ENCODE measurements at regions not wholly inside any gene's neighbourhood (a gene's known extent, or its start where the extent isn't known, plus 50 kb on each side); places are given as distances from the start of the nearest gene placed in this dataset.
A peak's percentile ranks its signal among the peaks of the same experiment; 100 is the strongest.

DNA sequence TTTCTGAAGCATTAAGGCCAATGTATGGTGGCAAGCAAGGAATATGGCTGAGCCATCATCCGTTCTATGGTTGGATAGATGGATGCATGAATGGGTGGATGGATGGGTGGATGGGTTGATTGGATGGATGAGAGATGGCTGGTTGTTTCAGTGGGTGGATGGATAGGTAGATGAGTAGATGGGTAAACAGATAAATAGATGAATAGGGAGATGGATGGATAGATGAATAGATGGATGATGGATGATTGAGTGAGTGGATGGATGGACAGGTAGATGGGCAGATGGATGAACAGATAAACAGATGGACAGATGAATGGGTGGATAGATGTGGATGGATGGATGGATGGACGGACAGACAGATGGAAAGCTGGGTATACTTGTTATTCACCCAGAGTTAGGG, 92.6 kb upstream of the ZNF618 start:
- H2BK15ac ChIP-seq (ENCODE audit: low read depth, poor library complexity, severe bottlenecking) = no peak overlapping the region
- WGBS = 76% methylated on average over 2 of the region's 2 CpGs
- H3K4ac ChIP-seq (ENCODE audit: low read depth in 1 of 2, low read length in 2 of 2) = no peak overlapping the region
- H3K18ac ChIP-seq (ENCODE audit: low read depth in 1 of 2, low read length in 2 of 2) = no peak overlapping the region
- no peak overlapping the region for H3K4me2 ChIP-seq (ENCODE audit: low read length, poor library complexity, severe bottlenecking)
- H3K9ac ChIP-seq (ENCODE audit: low read length) = no peak overlapping the region
- H2AFZ ChIP-seq (ENCODE audit: low read depth, low read length) = no peak overlapping the region
- H3K23ac ChIP-seq (ENCODE audit: low read length in 2 of 2) = no peak overlapping the region
- no peak overlapping the region for H4K8ac ChIP-seq (ENCODE audit: low read length)
- H3K79me1 ChIP-seq (replicated peaks; ENCODE audit: low read length, poor library complexity, severe bottlenecking) = no peaks in the 10 kb centered on the region
- no peak for DNase-seq
- no peak overlapping the region for H3K27ac ChIP-seq (ENCODE audit: low read length, poor library complexity, severe bottlenecking)
- no peaks in the 10 kb centered on the region for H3K36me3 ChIP-seq (ENCODE audit: control insufficient read depth in 1 of 2, insufficient read depth in 2 of 2, low read depth in 1 of 2, low read length in 2 of 2)
- H2AK5ac ChIP-seq (ENCODE audit: low read length, severe bottlenecking) = no peak overlapping the region
- H2BK120ac ChIP-seq (ENCODE audit: low read depth, low read length) = no peak overlapping the region
- H3K9me3 ChIP-seq (ENCODE audit: control insufficient read depth, low read length) = peaks cover 2% of the 10 kb centered on the region
- no peak overlapping the region for H4K91ac ChIP-seq (ENCODE audit: low read length)
- no peak overlapping the region for H3K14ac ChIP-seq (ENCODE audit: low read length in 2 of 2)
- no peak overlapping the region for H2BK12ac ChIP-seq (ENCODE audit: low read length in 2 of 2)
- H3K4me3 ChIP-seq (ENCODE audit: insufficient read depth in 1 of 2, low read depth in 1 of 2, low read length in 2 of 2) = no peak overlapping the region
- H3K4me1 ChIP-seq (ENCODE audit: control insufficient read depth, insufficient read depth, low read depth, low read length) = peaks cover 1% of the 10 kb centered on the region
- no peak overlapping the region for H2BK5ac ChIP-seq (ENCODE audit: low read depth, low read length, poor library complexity, severe bottlenecking)
- peaks cover 71 to 91% of the 10 kb centered on the region in 2 experiments for H3K27me3 ChIP-seq (ENCODE audit: control insufficient read depth in 1 of 2, insufficient read depth in 1 of 2, low read length in 2 of 2)

DNA sequence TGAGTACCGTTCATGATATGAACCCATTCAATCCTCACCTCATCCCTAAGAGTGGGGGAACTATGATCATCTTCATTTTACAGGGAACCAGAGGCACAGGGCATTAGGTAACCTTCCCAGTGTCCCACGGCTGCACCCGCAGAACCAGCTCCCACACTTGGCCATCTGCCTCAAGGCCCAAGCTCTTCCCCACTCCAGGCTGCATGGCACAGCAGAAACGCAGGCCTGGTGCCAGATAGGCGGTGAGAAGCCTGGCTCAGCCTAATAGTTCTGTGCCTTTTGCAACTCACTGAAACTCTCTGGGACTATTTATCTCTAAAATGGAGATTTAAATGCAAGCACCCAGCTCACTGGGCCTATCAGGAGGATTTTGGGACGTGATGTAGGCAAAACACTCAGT, 90.8 kb upstream of the ZNF618 start:
- Histone ChIP-seq H2BK12ac (ENCODE audit: low read length in 2 of 2) (no peak overlapping the region), H4K8ac (ENCODE audit: low read length) (no peak overlapping the region), H2AFZ (ENCODE audit: low read depth, low read length) (no peak overlapping the region), H3K4me3 (ENCODE audit: insufficient read depth in 1 of 2, low read depth in 1 of 2, low read length in 2 of 2) (no peak overlapping the region), H3K27ac (ENCODE audit: low read length, poor library complexity, severe bottlenecking) (no peak overlapping the region), H3K18ac (ENCODE audit: low read depth in 1 of 2, low read length in 2 of 2) (no peak overlapping the region), H4K91ac (ENCODE audit: low read length) (no peak overlapping the region), H2BK5ac (ENCODE audit: low read depth, low read length, poor library complexity, severe bottlenecking) (no peak overlapping the region), H3K4ac (ENCODE audit: low read depth in 1 of 2, low read length in 2 of 2) (no peak overlapping the region), H3K14ac (ENCODE audit: low read length in 2 of 2) (no peak overlapping the region), H3K79me1 (replicated peaks; ENCODE audit: low read length, poor library complexity, severe bottlenecking) (no peaks in the 10 kb centered on the region), H2BK120ac (ENCODE audit: low read depth, low read length) (no peak overlapping the region), H3K36me3 (ENCODE audit: control insufficient read depth in 1 of 2, insufficient read depth in 2 of 2, low read depth in 1 of 2, low read length in 2 of 2) (no peaks in the 10 kb centered on the region), H2BK15ac (ENCODE audit: low read depth, poor library complexity, severe bottlenecking) (no peak overlapping the region), H3K4me2 (ENCODE audit: low read length, poor library complexity, severe bottlenecking) (no peak overlapping the region), H3K27me3 (ENCODE audit: control insufficient read depth in 1 of 2, insufficient read depth in 1 of 2, low read length in 2 of 2) (peaks cover 74 to 95% of the 10 kb centered on the region in 2 experiments), H2AK5ac (ENCODE audit: low read length, severe bottlenecking) (no peak overlapping the region), H3K4me1 (ENCODE audit: control insufficient read depth, insufficient read depth, low read depth, low read length) (peaks cover 1% of the 10 kb centered on the region), H3K23ac (ENCODE audit: low read length in 2 of 2) (no peak overlapping the region), H3K9me3 (ENCODE audit: control insufficient read depth, low read length) (no peaks in the 10 kb centered on the region), H3K9ac (ENCODE audit: low read length) (no peak overlapping the region)
- DNase-seq = no peak
- 82% methylated on average over 6 of the region's 6 CpGs for WGBS

DNA sequence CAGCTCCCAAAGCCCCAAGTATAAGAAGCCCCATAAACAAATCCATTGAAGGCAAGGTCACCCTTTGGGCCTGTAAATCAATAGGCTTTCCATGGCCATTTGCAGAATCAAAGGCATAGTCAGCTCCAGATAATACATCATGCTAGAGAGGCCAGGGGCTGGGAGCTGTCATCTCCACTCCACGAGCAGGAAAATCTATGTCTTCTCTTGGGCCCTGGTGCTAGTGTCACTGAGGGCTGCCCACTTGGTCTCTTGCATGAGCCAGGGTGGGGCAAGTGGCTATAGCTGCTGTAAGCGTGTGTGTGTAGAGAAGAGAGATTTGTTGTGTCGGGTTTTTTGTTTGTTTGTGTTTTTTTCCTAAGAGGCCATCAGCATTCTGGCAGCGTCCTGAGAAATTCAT, 90.0 kb upstream of the ZNF618 start:
- no peak overlapping the region for H2BK12ac ChIP-seq (ENCODE audit: low read length in 2 of 2)
- peak overlapping the region in 1 of 2 experiments; percentile 7 for H3K4ac ChIP-seq (ENCODE audit: low read depth in 1 of 2, low read length in 2 of 2)
- H3K23ac ChIP-seq (ENCODE audit: low read length in 2 of 2) = no peak overlapping the region
- peaks cover 4% of the 10 kb centered on the region for H3K9me3 ChIP-seq (ENCODE audit: control insufficient read depth, low read length)
- peaks cover 1% of the 10 kb centered on the region for H3K4me1 ChIP-seq (ENCODE audit: control insufficient read depth, insufficient read depth, low read depth, low read length)
- no peak overlapping the region for H4K91ac ChIP-seq (ENCODE audit: low read length)
- H3K4me2 ChIP-seq (ENCODE audit: low read length, poor library complexity, severe bottlenecking) = no peak overlapping the region
- H2AK5ac ChIP-seq (ENCODE audit: low read length, severe bottlenecking) = no peak overlapping the region
- H4K8ac ChIP-seq (ENCODE audit: low read length) = no peak overlapping the region
- no peak for DNase-seq
- no peak overlapping the region for H3K4me3 ChIP-seq (ENCODE audit: insufficient read depth in 1 of 2, low read depth in 1 of 2, low read length in 2 of 2)
- H3K9ac ChIP-seq (ENCODE audit: low read length) = no peak overlapping the region
- peaks cover 74 to 95% of the 10 kb centered on the region in 2 experiments for H3K27me3 ChIP-seq (ENCODE audit: control insufficient read depth in 1 of 2, insufficient read depth in 1 of 2, low read length in 2 of 2)
- no peak overlapping the region for H2BK5ac ChIP-seq (ENCODE audit: low read depth, low read length, poor library complexity, severe bottlenecking)
- H3K18ac ChIP-seq (ENCODE audit: low read depth in 1 of 2, low read length in 2 of 2) = no peak overlapping the region
- WGBS = 60% methylated on average over 2 of the region's 4 CpGs
- no peaks in the 10 kb centered on the region for H3K79me1 ChIP-seq (replicated peaks; ENCODE audit: low read length, poor library complexity, severe bottlenecking)
- no peak overlapping the region for H2BK120ac ChIP-seq (ENCODE audit: low read depth, low read length)
- no peak overlapping the region for H2BK15ac ChIP-seq (ENCODE audit: low read depth, poor library complexity, severe bottlenecking)
- H3K14ac ChIP-seq (ENCODE audit: low read length in 2 of 2) = no peak overlapping the region
- H3K36me3 ChIP-seq (ENCODE audit: control insufficient read depth in 1 of 2, insufficient read depth in 2 of 2, low read depth in 1 of 2, low read length in 2 of 2) = no peaks in the 10 kb centered on the region
- no peak overlapping the region for H3K27ac ChIP-seq (ENCODE audit: low read length, poor library complexity, severe bottlenecking)
- H2AFZ ChIP-seq (ENCODE audit: low read depth, low read length) = no peak overlapping the region

DNA sequence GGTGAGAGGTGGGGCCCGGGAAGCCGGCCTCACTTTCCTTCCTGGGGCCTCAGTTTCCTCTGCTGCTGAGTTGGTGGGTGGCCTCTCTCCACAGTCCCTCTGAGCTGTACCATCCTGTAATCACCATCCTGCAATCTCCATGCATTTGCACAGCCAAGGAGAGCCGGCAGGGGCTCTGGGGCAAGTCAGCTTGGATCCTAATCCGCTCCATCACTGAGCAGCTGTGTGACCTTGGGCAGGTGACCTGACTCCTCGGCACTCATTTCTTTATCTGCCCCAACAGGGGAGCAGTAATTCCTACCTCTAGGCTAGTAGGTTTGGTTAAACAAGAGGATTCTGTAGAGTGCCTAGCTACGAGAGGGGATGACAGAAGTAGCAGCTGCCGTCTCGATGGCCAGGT, 88.2 kb upstream of the ZNF618 start:
- Histone ChIP-seq H3K23ac (ENCODE audit: low read length in 2 of 2) (no peak overlapping the region), H3K27ac (ENCODE audit: low read length, poor library complexity, severe bottlenecking) (no peak overlapping the region), H2BK12ac (ENCODE audit: low read length in 2 of 2) (no peak overlapping the region), H2AK5ac (ENCODE audit: low read length, severe bottlenecking) (no peak overlapping the region), H3K14ac (ENCODE audit: low read length in 2 of 2) (no peak overlapping the region), H3K79me1 (replicated peaks; ENCODE audit: low read length, poor library complexity, severe bottlenecking) (no peaks in the 10 kb centered on the region), H3K4ac (ENCODE audit: low read depth in 1 of 2, low read length in 2 of 2) (no peak overlapping the region), H3K27me3 (ENCODE audit: control insufficient read depth in 1 of 2, insufficient read depth in 1 of 2, low read length in 2 of 2) (peaks cover 66 to 97% of the 10 kb centered on the region in 2 experiments), H3K9ac (ENCODE audit: low read length) (no peak overlapping the region), H3K4me3 (ENCODE audit: insufficient read depth in 1 of 2, low read depth in 1 of 2, low read length in 2 of 2) (no peak overlapping the region), H3K4me1 (ENCODE audit: control insufficient read depth, insufficient read depth, low read depth, low read length) (no peaks in the 10 kb centered on the region), H2AFZ (ENCODE audit: low read depth, low read length) (no peak overlapping the region), H3K9me3 (ENCODE audit: control insufficient read depth, low read length) (peaks cover 8% of the 10 kb centered on the region), H4K91ac (ENCODE audit: low read length) (no peak overlapping the region), H3K4me2 (ENCODE audit: low read length, poor library complexity, severe bottlenecking) (no peak overlapping the region), H2BK5ac (ENCODE audit: low read depth, low read length, poor library complexity, severe bottlenecking) (no peak overlapping the region), H3K36me3 (ENCODE audit: control insufficient read depth in 1 of 2, insufficient read depth in 2 of 2, low read depth in 1 of 2, low read length in 2 of 2) (no peaks in the 10 kb centered on the region), H2BK15ac (ENCODE audit: low read depth, poor library complexity, severe bottlenecking) (no peak overlapping the region), H3K18ac (ENCODE audit: low read depth in 1 of 2, low read length in 2 of 2) (no peak overlapping the region), H4K8ac (ENCODE audit: low read length) (no peak overlapping the region), H2BK120ac (ENCODE audit: low read depth, low read length) (no peak overlapping the region)
- no peak for DNase-seq
- WGBS = 73% methylated on average over 7 of the region's 8 CpGs

Data from mesenchymal stem cell (in vitro differentiated cells and primary cell).